ELR (cell line): ENCODE measurements at regions not wholly inside any gene's neighbourhood (a gene's known extent, or its start where the extent isn't known, plus 50 kb on each side); places are given as distances from the start of the nearest gene placed in this dataset.
"Not testable (repeated sequence)": the region's sequence is repeated elsewhere in the genome, so short reads cannot be mapped to it uniquely, and the experiment has no call there.

Experiments used
- DNase-seq: peaks from one replicate; pipeline ENCODE4 v3.0.0-alpha.2; 2015; ENCODE audit warnings: low read depth

GRCh38 chr9:82790875-82791274, 272.1 kb downstream of the RASEF start:
- no peak for DNase-seq

GRCh38 chr9:82791692-82792091, 271.2 kb downstream of the RASEF start:
- DNase-seq, result no peak

- no peak for DNase-seq
Observed at GRCh38 chr9:82797534-82797933, 265.4 kb downstream of the RASEF start.

GRCh38 chr9:82799286-82799685, 263.7 kb downstream of the RASEF start:
- peak; percentile 6 for DNase-seq

- DNase-seq, result no peak
Observed at GRCh38 chr9:82805027-82805426, 257.9 kb downstream of the RASEF start.

GRCh38 chr9:82808478-82808877, 254.5 kb downstream of the RASEF start:
- DNase-seq, result no peak

- peak; percentile 46 for DNase-seq
Observed at GRCh38 chr9:82810915-82811314, 252.0 kb downstream of the RASEF start.

GRCh38 chr9:82819260-82819659, 243.7 kb downstream of the RASEF start:
- DNase-seq, result no peak

GRCh38 chr9:82820186-82820585, 242.8 kb downstream of the RASEF start:
- DNase-seq, result no peak

- DNase-seq, result no peak
Observed at GRCh38 chr9:82829818-82830217, 233.1 kb downstream of the RASEF start.

GRCh38 chr9:82865524-82865923, 197.4 kb downstream of the RASEF start:
- no peak for DNase-seq

GRCh38 chr9:82880336-82881050, 182.4 kb downstream of the RASEF start:
- DNase-seq, result no peak

- peak; percentile 67 for DNase-seq
Observed at GRCh38 chr9:82882138-82882537, 180.8 kb downstream of the RASEF start.

- DNase-seq, result peak; percentile 48
Observed at GRCh38 chr9:82882748-82883147, 180.2 kb downstream of the RASEF start.

- no peak for DNase-seq
Observed at GRCh38 chr9:82883436-82883835, 179.5 kb downstream of the RASEF start.

GRCh38 chr9:82883974-82884373, 179.0 kb downstream of the RASEF start:
- not testable (repeated sequence) for DNase-seq

GRCh38 chr9:82890401-82890800, 172.5 kb downstream of the RASEF start:
- no peak for DNase-seq

GRCh38 chr9:82890865-82891264, 172.1 kb downstream of the RASEF start:
- DNase-seq, result no peak

- DNase-seq, result peak; percentile 22
Observed at GRCh38 chr9:82891321-82891720, 171.6 kb downstream of the RASEF start.

GRCh38 chr9:82893549-82893948, 169.4 kb downstream of the RASEF start:
- DNase-seq, result no peak

- DNase-seq, result no peak
Observed at GRCh38 chr9:82894548-82894947, 168.4 kb downstream of the RASEF start.

GRCh38 chr9:82894961-82895821, 167.8 kb downstream of the RASEF start:
- DNase-seq, result no peak

- DNase-seq, result no peak
Observed at GRCh38 chr9:82895822-82896110, 167.2 kb downstream of the RASEF start.

GRCh38 chr9:82903503-82903902, 159.4 kb downstream of the RASEF start:
- peak; percentile 46 for DNase-seq
